Skin of body (tissue), 1 donor: ENCODE measurements at regions not wholly inside any gene's neighbourhood (a gene's known extent, or its start where the extent isn't known, plus 50 kb on each side); places are given as distances from the start of the nearest gene placed in this dataset.

Source experiments
- DNase-seq: peaks from one replicate; lab custom pipeline; 2025; lab: John Stamatoyannopoulos, UW

- DNase-seq = no peak
Measured at GRCh38 chr11:70606951-70607330, 208.6 kb downstream of the CTTN start.

DNA sequence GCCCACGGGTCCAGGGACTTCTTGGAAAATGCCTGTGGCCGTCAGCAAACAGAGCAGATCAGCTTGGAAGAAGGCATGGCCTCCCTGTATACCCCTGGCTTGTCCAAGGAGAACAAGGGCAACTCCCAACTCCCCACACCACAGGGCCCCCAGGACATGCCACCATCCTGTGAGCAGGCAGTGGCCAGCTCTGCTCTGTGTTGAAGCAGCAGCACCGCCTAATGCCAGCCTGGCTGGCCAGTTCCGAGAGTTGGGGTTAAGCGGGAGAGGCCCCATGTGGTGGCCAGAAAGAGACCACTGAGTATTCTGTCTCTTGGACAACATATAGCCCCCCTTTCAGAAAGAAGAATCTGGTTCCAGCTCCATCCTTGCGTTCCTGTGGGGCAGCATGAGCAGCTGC lies 209.2 kb downstream of the CTTN start:
- no peak for DNase-seq

DNA sequence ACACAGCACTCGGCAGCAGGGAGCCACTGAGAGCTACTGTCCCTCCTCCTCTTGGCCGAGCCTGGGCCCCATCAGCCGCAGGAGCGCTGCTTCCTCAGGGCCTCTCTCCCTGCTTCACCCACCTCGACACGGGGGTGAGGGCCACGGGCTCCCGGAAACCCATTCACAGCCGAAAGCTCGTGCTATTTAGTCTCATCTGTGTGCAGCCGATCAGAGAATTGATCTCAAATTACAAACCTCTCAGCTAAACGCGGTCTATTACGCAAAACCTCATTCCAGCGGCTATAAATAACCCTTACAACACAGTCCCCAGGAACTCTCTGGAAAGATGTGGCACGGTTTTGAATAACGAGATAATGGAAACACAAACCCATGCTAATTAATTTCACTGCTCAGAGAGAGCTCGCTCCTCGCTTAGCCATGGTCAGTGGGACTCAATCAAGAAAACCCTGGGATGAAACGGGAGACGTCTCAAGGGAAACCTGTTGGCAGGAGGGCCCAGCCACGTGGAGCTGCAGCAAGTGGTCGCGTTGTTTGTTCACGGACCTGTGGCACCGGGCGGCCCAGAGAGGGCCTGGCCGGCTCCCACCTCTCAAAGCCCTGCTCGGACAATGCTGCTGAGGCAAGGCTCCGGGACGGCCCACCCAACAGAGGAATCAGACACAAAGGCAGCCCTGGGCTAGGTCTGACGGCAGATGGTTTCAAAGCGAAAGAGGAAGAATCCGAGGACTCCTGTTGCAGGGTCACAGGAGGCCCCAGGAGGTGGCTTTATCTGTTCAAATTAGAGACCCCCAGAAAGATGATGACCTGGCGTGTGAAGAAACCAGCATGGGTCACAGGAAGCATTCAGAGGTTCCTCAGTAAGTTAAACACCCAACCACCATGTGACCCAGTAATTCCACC lies 210.5 kb downstream of the CTTN start:
- peak; percentile 86 for DNase-seq

- DNase-seq = peak; percentile 85
Measured at GRCh38 chr11:70610566-70611565, 212.5 kb downstream of the CTTN start.

- no peak for DNase-seq
Measured at GRCh38 chr11:70611821-70612220, 213.5 kb downstream of the CTTN start.

- no peak for DNase-seq
Measured at GRCh38 chr11:70612459-70613141, 214.3 kb downstream of the CTTN start.

DNA sequence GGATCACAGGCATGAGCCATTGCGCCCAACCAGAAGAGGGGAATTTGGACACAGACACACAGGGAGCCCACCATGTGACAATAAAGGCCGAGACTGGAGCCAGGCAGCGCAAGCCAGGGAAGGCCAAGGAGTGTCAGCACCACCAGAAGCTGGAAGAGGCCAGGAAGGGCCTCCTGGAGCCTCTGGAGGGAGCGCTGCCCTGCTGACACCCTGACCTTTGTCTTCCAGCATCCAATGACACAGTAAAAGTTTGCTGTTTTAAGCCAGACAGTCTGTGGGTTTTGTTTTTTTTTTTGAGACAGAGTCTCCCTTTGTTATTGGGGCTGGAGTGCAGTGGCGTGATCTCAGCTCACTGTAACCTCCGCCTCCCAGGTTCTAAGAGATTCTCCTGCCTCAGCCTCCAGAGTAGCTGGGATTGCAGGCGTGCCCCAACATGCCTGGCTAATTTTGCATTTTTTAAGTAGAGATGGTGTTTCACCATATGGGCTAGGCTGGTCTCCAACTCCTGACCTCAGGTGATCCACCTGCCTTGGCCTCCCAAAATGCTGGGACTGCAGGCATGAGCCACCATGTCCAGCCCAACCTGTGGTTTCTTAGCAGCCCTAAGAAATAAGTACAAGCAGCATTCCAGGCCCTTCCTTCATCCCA lies 215.8 kb downstream of the CTTN start:
- no peak for DNase-seq

DNA sequence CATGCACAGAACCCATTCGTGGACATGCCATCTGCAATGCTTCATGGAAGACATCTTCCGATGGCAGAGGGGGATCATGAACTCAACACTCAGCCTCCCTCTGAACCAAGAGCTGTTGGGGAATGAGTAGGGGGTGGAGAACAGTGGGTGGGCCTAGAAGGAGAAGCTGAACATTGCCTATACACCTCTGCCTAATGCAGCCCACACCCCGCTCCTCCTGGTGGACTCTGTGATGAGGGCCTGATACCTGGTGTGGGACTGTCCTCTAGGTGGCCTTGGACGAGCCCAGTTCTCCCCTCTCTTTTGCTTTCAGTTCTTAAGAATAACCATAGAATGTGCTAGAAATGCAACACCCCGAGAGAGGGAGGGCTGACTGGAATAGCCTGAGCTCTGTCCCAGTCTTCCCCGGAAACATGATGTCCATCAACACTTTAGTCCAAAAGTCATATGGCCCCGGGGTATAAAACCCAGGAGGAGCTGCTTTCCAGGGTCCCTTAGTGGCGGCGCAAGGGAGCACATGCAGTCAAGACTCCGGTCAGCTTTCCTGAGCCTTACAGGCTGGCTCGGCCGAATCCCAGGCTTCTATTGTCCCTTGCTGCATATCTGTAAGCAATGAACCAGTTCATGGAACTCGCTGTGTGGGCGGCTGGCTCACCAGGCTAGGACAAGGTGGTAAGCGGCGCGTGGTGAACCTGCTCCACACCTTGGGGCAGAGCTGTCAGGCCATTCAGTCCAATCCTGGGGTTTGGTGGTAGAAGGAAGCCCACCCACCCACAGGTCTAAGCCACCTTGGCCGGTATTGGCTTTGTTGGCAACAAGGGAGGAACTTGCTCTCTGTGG lies 216.9 kb downstream of the CTTN start:
- DNase-seq = no peak

GRCh38 chr11:70616317-70616716 lies 218.0 kb downstream of the CTTN start:
- no peak for DNase-seq

DNA sequence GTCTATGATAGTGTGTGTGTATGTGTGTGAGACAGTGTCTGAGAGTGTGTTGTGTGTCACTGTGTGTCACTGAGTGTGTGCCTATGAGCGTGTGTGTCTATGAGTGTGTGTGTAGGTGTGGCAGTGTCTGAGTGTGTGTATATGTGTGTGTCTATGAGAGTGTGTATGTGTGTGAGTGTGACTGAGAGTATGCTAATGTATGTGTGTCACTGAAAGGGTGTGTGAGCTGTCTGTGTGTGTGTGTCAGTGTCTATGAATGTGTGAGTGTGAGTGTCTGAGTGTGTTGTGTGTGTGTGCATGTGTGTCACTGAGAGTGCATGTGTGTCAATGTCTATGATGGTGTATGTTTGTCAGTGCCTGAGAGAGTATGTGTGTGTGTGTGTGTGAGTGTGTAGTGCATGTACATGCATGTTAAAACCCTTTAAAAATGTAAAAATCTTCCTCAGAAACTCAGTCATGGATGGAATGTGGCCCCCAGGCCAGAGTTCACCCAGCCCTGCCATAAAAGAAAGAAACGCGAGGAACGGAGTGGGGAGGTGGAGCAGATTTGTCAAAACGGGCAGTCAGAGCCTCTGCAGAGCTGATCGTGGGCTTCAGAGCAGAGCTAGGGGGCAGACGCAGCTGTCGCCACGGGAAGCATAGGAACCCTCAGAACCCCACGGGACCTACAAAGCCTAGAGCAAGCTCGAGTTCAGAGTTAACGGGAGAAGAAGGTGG lies 218.8 kb downstream of the CTTN start:
- no peak for DNase-seq

GRCh38 chr11:70618431-70619101 lies 220.2 kb downstream of the CTTN start:
- DNase-seq = no peak

DNA sequence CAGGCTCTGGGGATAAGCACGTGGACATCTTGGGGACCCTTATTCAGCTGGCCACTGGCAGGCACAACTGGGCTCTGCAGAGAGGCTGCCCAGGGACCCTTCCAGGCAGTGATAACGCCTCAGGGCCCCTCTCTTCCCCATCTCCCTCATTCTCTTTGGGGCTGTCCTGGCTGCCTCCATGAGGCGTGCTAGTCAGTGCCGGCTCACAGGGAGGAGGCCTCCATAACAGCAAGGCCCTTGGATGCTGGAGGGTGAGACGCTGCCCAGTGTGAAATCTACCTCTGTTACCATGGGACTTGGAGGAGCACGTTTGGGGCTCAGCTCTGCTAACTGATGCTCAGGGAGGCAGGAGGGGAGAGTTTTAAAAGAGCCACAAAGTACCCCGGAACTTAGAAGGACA lies 221.3 kb downstream of the CTTN start:
- DNase-seq = no peak

- no peak for DNase-seq
Measured at GRCh38 chr11:70620510-70621184, 222.3 kb downstream of the CTTN start.

DNA sequence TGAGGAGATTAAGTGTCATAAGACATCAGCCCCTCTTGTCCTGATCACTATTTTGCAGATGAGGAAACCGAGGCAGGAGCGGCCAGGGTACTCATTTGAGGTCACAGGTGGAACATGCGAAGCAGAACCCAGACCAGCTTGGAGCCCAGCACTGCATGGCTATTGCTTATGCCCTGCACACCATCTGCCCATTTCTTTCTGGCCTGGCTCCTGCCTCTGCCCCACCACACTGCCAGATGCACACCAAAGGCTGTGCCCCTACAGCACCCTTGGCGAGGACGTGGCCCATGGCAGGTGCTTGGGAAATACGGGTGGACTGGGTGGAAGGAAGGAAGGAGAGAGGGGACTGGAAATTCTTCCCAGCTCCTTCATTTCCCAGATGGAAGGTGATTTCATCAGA lies 222.9 kb downstream of the CTTN start:
- DNase-seq = no peak

DNA sequence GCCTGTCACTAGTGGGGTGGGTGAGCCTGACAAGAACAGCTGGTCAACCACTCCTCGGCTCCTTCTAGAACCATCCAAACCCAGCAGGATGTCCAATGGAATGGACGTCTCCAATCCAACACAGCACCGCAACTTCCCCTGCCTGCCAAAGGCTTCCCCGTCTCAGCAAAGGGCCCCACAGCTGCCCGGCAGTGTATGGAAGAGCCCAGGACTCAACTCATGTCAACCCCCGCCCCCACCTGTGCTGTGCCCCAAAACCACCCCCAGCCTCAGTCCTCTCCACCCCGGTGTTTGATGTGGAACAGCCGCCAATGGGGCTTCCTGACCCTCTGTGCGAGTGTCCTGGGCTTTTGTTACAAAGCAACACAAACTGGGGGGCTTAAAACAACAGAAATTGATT lies 223.8 kb downstream of the CTTN start:
- no peak for DNase-seq

DNA sequence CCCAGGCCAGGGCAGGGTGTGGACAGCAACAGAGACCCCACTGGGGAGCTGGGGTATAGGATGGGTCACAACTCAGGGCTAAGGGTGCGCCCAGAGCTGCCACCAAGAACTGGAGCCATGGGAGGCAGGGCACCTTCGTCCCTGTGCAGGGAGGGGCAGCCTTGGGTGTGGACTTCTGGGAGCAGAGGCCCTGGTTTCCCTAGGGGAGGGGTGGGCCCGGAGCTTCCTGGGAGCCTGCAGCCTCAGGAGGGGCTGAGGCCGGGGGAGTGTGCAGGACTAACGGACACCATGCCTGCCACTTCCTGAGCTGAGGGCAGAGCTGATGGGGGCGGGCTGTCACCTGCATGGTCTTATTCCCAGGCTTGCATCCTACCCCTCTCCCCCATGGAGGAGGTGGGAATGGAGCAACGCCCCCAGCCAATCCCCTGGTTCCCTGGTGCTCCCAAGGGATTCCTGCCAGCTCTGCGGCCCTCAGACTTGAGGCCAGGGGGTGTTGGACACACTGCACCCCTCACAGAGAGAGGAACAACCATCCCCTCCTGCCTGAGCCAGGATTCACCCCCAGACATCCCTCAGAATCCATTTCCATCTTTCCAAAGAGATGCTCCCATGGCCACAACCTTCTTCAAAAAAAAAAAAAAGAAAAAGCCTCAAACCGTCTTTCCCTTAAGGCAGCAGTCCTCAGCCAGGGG lies 225.7 kb downstream of the CTTN start:
- DNase-seq = no peak

- DNase-seq = no peak
Measured at GRCh38 chr11:70624598-70624993, 226.3 kb downstream of the CTTN start.

DNA sequence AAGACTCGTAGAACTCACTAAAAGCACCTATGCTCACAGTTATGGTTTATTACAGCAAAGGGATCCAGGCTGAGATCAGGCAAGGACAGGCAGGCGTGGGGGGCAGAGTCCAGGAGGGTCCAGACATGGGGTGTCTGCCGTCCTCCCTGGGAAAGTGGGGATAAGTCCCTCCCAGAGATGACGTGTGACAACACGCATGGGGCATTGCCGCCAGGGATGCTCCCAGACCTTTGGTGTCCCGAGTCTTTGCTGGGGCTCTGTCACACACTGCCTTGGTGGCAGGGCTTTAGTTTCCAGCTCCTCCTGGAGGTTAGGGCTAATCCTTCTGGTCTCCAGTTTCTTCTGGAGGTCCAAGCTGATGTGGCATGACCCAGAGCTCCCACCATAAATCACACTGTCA lies 226.7 kb downstream of the CTTN start:
- no peak for DNase-seq
